NT2/D1 (cell line): ENCODE measurements at regions not wholly inside any gene's neighbourhood (a gene's known extent, or its start where the extent isn't known, plus 50 kb on each side); places are given as distances from the start of the nearest gene placed in this dataset.

Experiments
- SUZ12 ChIP-seq: IDR thresholded peaks from 2 replicates; pipeline ENCODE4 v1.6.1; 2011; ENCODE audit not compliant: insufficient read length, insufficient read depth; ENCODE audit errors: extremely low read depth
- ZNF274 ChIP-seq: IDR thresholded peaks from 2 replicates; pipeline ENCODE4 v1.6.1; 2011; ENCODE audit warnings: mild to moderate bottlenecking, low read depth, low read length

DNA sequence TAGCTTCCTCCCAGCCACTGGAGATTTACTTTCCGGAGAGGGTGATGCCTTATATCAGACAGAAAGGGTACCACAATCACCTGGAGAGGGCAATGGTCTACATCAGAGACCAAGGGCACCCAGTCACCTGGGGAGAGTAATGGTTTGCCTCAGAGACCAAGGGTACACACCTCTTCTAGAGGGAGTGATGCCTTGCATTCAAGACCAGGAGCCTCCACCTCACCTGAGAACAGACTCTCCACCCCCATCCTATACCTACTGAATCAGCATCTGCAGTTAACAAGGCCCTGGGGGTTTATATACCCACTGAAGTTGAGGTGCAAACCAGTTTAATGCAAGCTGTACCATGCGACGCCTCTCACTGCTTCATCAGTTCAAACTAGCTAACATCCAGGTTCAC is 270.2 kb upstream of the IGFBP3 start:
- TF ChIP-seq ZNF274: no peak
- no peak for TF ChIP-seq SUZ12
